ENCODE measurements at regions not wholly inside any gene's neighbourhood (a gene's known extent, or its start where the extent isn't known, plus 50 kb on each side); places are given as distances from the start of the nearest gene placed in this dataset.
"Not testable (repeated sequence)": the region's sequence is repeated elsewhere in the genome, so short reads cannot be mapped to it uniquely, and the experiment has no call there.

- not testable (repeated sequence) for H3K4me2 ChIP-seq (ENCODE audit: low read length); H3K23ac ChIP-seq (ENCODE audit: low read length); H3K27ac ChIP-seq (ENCODE audit: low read depth, low read length); H3K4ac ChIP-seq (ENCODE audit: low read depth, low read length); H3K9ac ChIP-seq (ENCODE audit: low read length); H2BK15ac ChIP-seq (replicated peaks; ENCODE audit: low read depth); H3K79me2 ChIP-seq (ENCODE audit: control insufficient read depth, insufficient read depth, low read length); H2BK5ac ChIP-seq (ENCODE audit: low read length); H2BK120ac ChIP-seq (ENCODE audit: low read depth, low read length); H3K36me3 ChIP-seq (ENCODE audit: control insufficient read depth, insufficient read depth, low read length); H3K27me3 ChIP-seq (ENCODE audit: insufficient read depth, low read length, poor library complexity); H3K4me1 ChIP-seq (ENCODE audit: control insufficient read depth, low read depth, low read length); H2AK5ac ChIP-seq (ENCODE audit: low read length); H4K5ac ChIP-seq (ENCODE audit: low read length); H4K8ac ChIP-seq (ENCODE audit: low read depth, low read length); H3K4me3 ChIP-seq (ENCODE audit: low read length); H3K79me1 ChIP-seq (ENCODE audit: low read length); H3K18ac ChIP-seq (ENCODE audit: low read length); DNase-seq; H3K56ac ChIP-seq (ENCODE audit: low read length)
- no CpG with 5 or more reads among the region's 3 CpGs for WGBS (ENCODE audit: extremely low coverage, insufficient coverage, low lambda C conversion rate)
These were observed 264.4 kb downstream of the POTED start for GRCh38 chr21:13874001-13874400.

- Histone ChIP-seq H3K56ac (ENCODE audit: low read length) (no peak overlapping the region), H3K4me3 (ENCODE audit: low read length) (no peak overlapping the region), H2BK15ac (replicated peaks; ENCODE audit: low read depth) (no peak overlapping the region), H3K27ac (ENCODE audit: low read depth, low read length) (no peak overlapping the region), H3K23ac (ENCODE audit: low read length) (no peak overlapping the region), H3K18ac (ENCODE audit: low read length) (no peak overlapping the region), H2BK120ac (ENCODE audit: low read depth, low read length) (no peak overlapping the region), H2AK5ac (ENCODE audit: low read length) (no peak overlapping the region), H3K79me2 (ENCODE audit: control insufficient read depth, insufficient read depth, low read length) (no peaks in the 10 kb centered on the region), H3K4me1 (ENCODE audit: control insufficient read depth, low read depth, low read length) (no peaks in the 10 kb centered on the region), H3K36me3 (ENCODE audit: control insufficient read depth, insufficient read depth, low read length) (no peaks in the 10 kb centered on the region), H4K8ac (ENCODE audit: low read depth, low read length) (no peak overlapping the region), H3K4me2 (ENCODE audit: low read length) (no peak overlapping the region), H3K9ac (ENCODE audit: low read length) (no peak overlapping the region), H3K79me1 (ENCODE audit: low read length) (no peaks in the 10 kb centered on the region), H3K4ac (ENCODE audit: low read depth, low read length) (no peak overlapping the region), H3K27me3 (ENCODE audit: insufficient read depth, low read length, poor library complexity) (no peaks in the 10 kb centered on the region), H4K5ac (ENCODE audit: low read length) (no peak overlapping the region), H2BK5ac (ENCODE audit: low read length) (no peak overlapping the region)
- DNase-seq: no peak
- no CpG with 5 or more reads among the region's 7 CpGs for WGBS (ENCODE audit: extremely low coverage, insufficient coverage, low lambda C conversion rate)
These were observed 245.1 kb downstream of the POTED start for GRCh38 chr21:13854638-13855037.

GRCh38 chr21:13850808-13851207 is 241.2 kb downstream of the POTED start:
- H2BK15ac ChIP-seq (replicated peaks; ENCODE audit: low read depth): not testable (repeated sequence)
- no CpG with 5 or more reads among the region's 7 CpGs for WGBS (ENCODE audit: extremely low coverage, insufficient coverage, low lambda C conversion rate)

GRCh38 chr21:13849489-13849888 is 239.9 kb downstream of the POTED start:
- H3K36me3 ChIP-seq (ENCODE audit: control insufficient read depth, insufficient read depth, low read length); H3K79me2 ChIP-seq (ENCODE audit: control insufficient read depth, insufficient read depth, low read length); H4K8ac ChIP-seq (ENCODE audit: low read depth, low read length); H2BK5ac ChIP-seq (ENCODE audit: low read length); H3K56ac ChIP-seq (ENCODE audit: low read length); H3K27me3 ChIP-seq (ENCODE audit: insufficient read depth, low read length, poor library complexity); H3K18ac ChIP-seq (ENCODE audit: low read length); H3K79me1 ChIP-seq (ENCODE audit: low read length); H2BK120ac ChIP-seq (ENCODE audit: low read depth, low read length); H4K5ac ChIP-seq (ENCODE audit: low read length); H3K4me2 ChIP-seq (ENCODE audit: low read length); H2AK5ac ChIP-seq (ENCODE audit: low read length); H2BK15ac ChIP-seq (replicated peaks; ENCODE audit: low read depth); H3K4me3 ChIP-seq (ENCODE audit: low read length); H3K27ac ChIP-seq (ENCODE audit: low read depth, low read length); H3K4me1 ChIP-seq (ENCODE audit: control insufficient read depth, low read depth, low read length); DNase-seq; H3K9ac ChIP-seq (ENCODE audit: low read length); H3K23ac ChIP-seq (ENCODE audit: low read length); H3K4ac ChIP-seq (ENCODE audit: low read depth, low read length): not testable (repeated sequence)
- WGBS (ENCODE audit: extremely low coverage, insufficient coverage, low lambda C conversion rate): no CpG with 5 or more reads among the region's 3 CpGs

More at GRCh38 chr21:13850808-13851207, 241.2 kb downstream of the POTED start:
- H3K27ac ChIP-seq (ENCODE audit: low read depth, low read length); H3K4me1 ChIP-seq (ENCODE audit: control insufficient read depth, low read depth, low read length); H2BK120ac ChIP-seq (ENCODE audit: low read depth, low read length); H3K36me3 ChIP-seq (ENCODE audit: control insufficient read depth, insufficient read depth, low read length); H2AK5ac ChIP-seq (ENCODE audit: low read length); DNase-seq; H4K5ac ChIP-seq (ENCODE audit: low read length); H3K79me1 ChIP-seq (ENCODE audit: low read length); H3K79me2 ChIP-seq (ENCODE audit: control insufficient read depth, insufficient read depth, low read length); H3K4me2 ChIP-seq (ENCODE audit: low read length); H3K23ac ChIP-seq (ENCODE audit: low read length); H3K4me3 ChIP-seq (ENCODE audit: low read length); H3K4ac ChIP-seq (ENCODE audit: low read depth, low read length); H3K18ac ChIP-seq (ENCODE audit: low read length); H4K8ac ChIP-seq (ENCODE audit: low read depth, low read length); H3K9ac ChIP-seq (ENCODE audit: low read length); H3K56ac ChIP-seq (ENCODE audit: low read length); H2BK5ac ChIP-seq (ENCODE audit: low read length); H3K27me3 ChIP-seq (ENCODE audit: insufficient read depth, low read length, poor library complexity): not testable (repeated sequence)

- not testable (repeated sequence) for H3K23ac ChIP-seq (ENCODE audit: low read length); H3K18ac ChIP-seq (ENCODE audit: low read length); H3K4ac ChIP-seq (ENCODE audit: low read depth, low read length); H3K4me2 ChIP-seq (ENCODE audit: low read length); H3K36me3 ChIP-seq (ENCODE audit: control insufficient read depth, insufficient read depth, low read length); H3K27ac ChIP-seq (ENCODE audit: low read depth, low read length); H2BK120ac ChIP-seq (ENCODE audit: low read depth, low read length); H4K8ac ChIP-seq (ENCODE audit: low read depth, low read length); H2AK5ac ChIP-seq (ENCODE audit: low read length); H3K27me3 ChIP-seq (ENCODE audit: insufficient read depth, low read length, poor library complexity); H3K4me3 ChIP-seq (ENCODE audit: low read length); H3K56ac ChIP-seq (ENCODE audit: low read length); H3K79me1 ChIP-seq (ENCODE audit: low read length); H3K4me1 ChIP-seq (ENCODE audit: control insufficient read depth, low read depth, low read length); DNase-seq; H2BK15ac ChIP-seq (replicated peaks; ENCODE audit: low read depth); H3K9ac ChIP-seq (ENCODE audit: low read length); H3K79me2 ChIP-seq (ENCODE audit: control insufficient read depth, insufficient read depth, low read length); H4K5ac ChIP-seq (ENCODE audit: low read length); H2BK5ac ChIP-seq (ENCODE audit: low read length)
- WGBS (ENCODE audit: extremely low coverage, insufficient coverage, low lambda C conversion rate): no CpG with 5 or more reads among the region's 6 CpGs
These were observed 237.1 kb downstream of the POTED start for GRCh38 chr21:13846718-13847117.

GRCh38 chr21:13844574-13844973 is 235.0 kb downstream of the POTED start:
- not testable (repeated sequence) for DNase-seq; H4K5ac ChIP-seq (ENCODE audit: low read length); H3K4me1 ChIP-seq (ENCODE audit: control insufficient read depth, low read depth, low read length); H2BK5ac ChIP-seq (ENCODE audit: low read length); H3K4ac ChIP-seq (ENCODE audit: low read depth, low read length); H3K27me3 ChIP-seq (ENCODE audit: insufficient read depth, low read length, poor library complexity); H3K79me2 ChIP-seq (ENCODE audit: control insufficient read depth, insufficient read depth, low read length); H3K27ac ChIP-seq (ENCODE audit: low read depth, low read length); H3K56ac ChIP-seq (ENCODE audit: low read length); H4K8ac ChIP-seq (ENCODE audit: low read depth, low read length); H2BK120ac ChIP-seq (ENCODE audit: low read depth, low read length); H3K4me3 ChIP-seq (ENCODE audit: low read length); H3K36me3 ChIP-seq (ENCODE audit: control insufficient read depth, insufficient read depth, low read length); H2BK15ac ChIP-seq (replicated peaks; ENCODE audit: low read depth); H3K18ac ChIP-seq (ENCODE audit: low read length); H3K9ac ChIP-seq (ENCODE audit: low read length); H3K23ac ChIP-seq (ENCODE audit: low read length); H3K79me1 ChIP-seq (ENCODE audit: low read length); H3K4me2 ChIP-seq (ENCODE audit: low read length); H2AK5ac ChIP-seq (ENCODE audit: low read length)
- WGBS (ENCODE audit: extremely low coverage, insufficient coverage, low lambda C conversion rate): no CpG with 5 or more reads among the region's 6 CpGs
